ENCODE measurements at regions not wholly inside any gene's neighbourhood (a gene's known extent, or its start where the extent isn't known, plus 50 kb on each side); places are given as distances from the start of the nearest gene placed in this dataset.

- DNase-seq (ENCODE audit: low read depth, low spot score), result no peak
- Histone ChIP-seq H3K9me3 (ENCODE audit: control insufficient read depth in 1 of 2, insufficient read depth in 1 of 2, low read depth in 1 of 2, low read length in 2 of 2) (peaks cover 4 to 22% of the 10 kb centered on the region in 2 experiments; a peak in 3 of 4 replicates), H3K9me2 (ENCODE audit: insufficient read depth) (no peaks in the 10 kb centered on the region), H3K4me2 (ENCODE audit: low read length) (no peak overlapping the region), H3K4me1 (ENCODE audit: control insufficient read depth in 1 of 2, insufficient read depth in 2 of 2, low read length in 2 of 2) (no peaks in the 10 kb centered on the region), H2AFZ (ENCODE audit: low read depth, low read length, poor library complexity, severe bottlenecking) (no peak overlapping the region), H3K27ac (ENCODE audit: low read depth, low read length) (no peak overlapping the region), H3K36me3 (ENCODE audit: control insufficient read depth in 1 of 2, insufficient read depth in 2 of 2, low read length in 2 of 2) (no peaks in the 10 kb centered on the region), H3K4me3 (replicated peaks in 1 of 2; ENCODE audit: low read depth in 1 of 2, low read length in 2 of 2) (no peak overlapping the region), H3K27me3 (ENCODE audit: insufficient read depth, low read length) (no peaks in the 10 kb centered on the region), H3K9ac (ENCODE audit: low read length) (no peak overlapping the region), H3K79me2 (ENCODE audit: insufficient read depth, low read length) (no peaks in the 10 kb centered on the region), H4K20me1 (ENCODE audit: insufficient read depth) (no peaks in the 10 kb centered on the region)
- intact Hi-C loops (cut with micrococcal nuclease), result no loop called here
- BruUV-seq (replicated peaks), result no TSS peak
- ATAC-seq, result no peak
- TF ChIP-seq, protein P1, sequence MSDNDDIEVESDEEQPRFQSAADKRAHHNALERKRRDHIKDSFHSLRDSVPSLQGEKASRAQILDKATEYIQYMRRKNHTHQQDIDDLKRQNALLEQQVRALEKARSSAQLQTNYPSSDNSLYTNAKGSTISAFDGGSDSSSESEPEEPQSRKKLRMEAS (IDR thresholded peaks at IDR 0.05), result no peak
- TF ChIP-seq TCF7L2 (IDR thresholded peaks at IDR 0.05; ENCODE audit: borderline replicate concordance, extremely low read depth, insufficient read depth, insufficient read length), result no peak
- no peak for TF ChIP-seq ELF1 (IDR thresholded peaks at IDR 0.05; ENCODE audit: borderline replicate concordance, low read depth)
- TF ChIP-seq EGR1 (IDR thresholded peaks at IDR 0.05; ENCODE audit: low read depth), result no peak
- TF ChIP-seq CTCF (IDR thresholded peaks at IDR 0.05 in 2 of 3, conservative IDR thresholded peaks at IDR 0.05 in 1 of 3; ENCODE audit: borderline replicate concordance in 1 of 3, insufficient read depth in 1 of 3, low read depth in 2 of 3, low read length in 2 of 3), result no peak
- TF ChIP-seq POLR2A (IDR thresholded peaks at IDR 0.05; ENCODE audit: borderline replicate concordance, extremely low read depth, insufficient read depth, insufficient read length), result no peak
- TF ChIP-seq EZH2phosphoT487 (IDR thresholded peaks at IDR 0.05; ENCODE audit: borderline replicate concordance), result no peak
- no peak for TF ChIP-seq JUND (IDR thresholded peaks at IDR 0.05)
- TF ChIP-seq YY1 (IDR thresholded peaks at IDR 0.05; ENCODE audit: extremely low read depth, insufficient replicate concordance, low read depth, low read length), result no peak
- no peak for TF ChIP-seq EZH2 (IDR thresholded peaks at IDR 0.05)
- no peak for TF ChIP-seq ATF3 (IDR thresholded peaks at IDR 0.05)
- no peak for TF ChIP-seq SP1 (IDR thresholded peaks at IDR 0.05; ENCODE audit: low read depth)
- TF ChIP-seq ZFX (IDR thresholded peaks at IDR 0.05), result no peak
- no peak for TF ChIP-seq FOSL1 (IDR thresholded peaks at IDR 0.05; ENCODE audit: low read depth)
- TF ChIP-seq ZBTB33 (IDR thresholded peaks at IDR 0.05; ENCODE audit: extremely low read depth, insufficient replicate concordance, low read length), result no peak
- no peak for TF ChIP-seq SIN3A (IDR thresholded peaks at IDR 0.05; ENCODE audit: low read depth)
- TF ChIP-seq, protein P2, sequence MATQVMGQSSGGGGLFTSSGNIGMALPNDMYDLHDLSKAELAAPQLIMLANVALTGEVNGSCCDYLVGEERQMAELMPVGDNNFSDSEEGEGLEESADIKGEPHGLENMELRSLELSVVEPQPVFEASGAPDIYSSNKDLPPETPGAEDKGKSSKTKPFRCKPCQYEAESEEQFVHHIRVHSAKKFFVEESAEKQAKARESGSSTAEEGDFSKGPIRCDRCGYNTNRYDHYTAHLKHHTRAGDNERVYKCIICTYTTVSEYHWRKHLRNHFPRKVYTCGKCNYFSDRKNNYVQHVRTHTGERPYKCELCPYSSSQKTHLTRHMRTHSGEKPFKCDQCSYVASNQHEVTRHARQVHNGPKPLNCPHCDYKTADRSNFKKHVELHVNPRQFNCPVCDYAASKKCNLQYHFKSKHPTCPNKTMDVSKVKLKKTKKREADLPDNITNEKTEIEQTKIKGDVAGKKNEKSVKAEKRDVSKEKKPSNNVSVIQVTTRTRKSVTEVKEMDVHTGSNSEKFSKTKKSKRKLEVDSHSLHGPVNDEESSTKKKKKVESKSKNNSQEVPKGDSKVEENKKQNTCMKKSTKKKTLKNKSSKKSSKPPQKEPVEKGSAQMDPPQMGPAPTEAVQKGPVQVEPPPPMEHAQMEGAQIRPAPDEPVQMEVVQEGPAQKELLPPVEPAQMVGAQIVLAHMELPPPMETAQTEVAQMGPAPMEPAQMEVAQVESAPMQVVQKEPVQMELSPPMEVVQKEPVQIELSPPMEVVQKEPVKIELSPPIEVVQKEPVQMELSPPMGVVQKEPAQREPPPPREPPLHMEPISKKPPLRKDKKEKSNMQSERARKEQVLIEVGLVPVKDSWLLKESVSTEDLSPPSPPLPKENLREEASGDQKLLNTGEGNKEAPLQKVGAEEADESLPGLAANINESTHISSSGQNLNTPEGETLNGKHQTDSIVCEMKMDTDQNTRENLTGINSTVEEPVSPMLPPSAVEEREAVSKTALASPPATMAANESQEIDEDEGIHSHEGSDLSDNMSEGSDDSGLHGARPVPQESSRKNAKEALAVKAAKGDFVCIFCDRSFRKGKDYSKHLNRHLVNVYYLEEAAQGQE (IDR thresholded peaks at IDR 0.05; ENCODE audit: low read depth), result no peak
- no peak for TF ChIP-seq CEBPB (IDR thresholded peaks at IDR 0.05; ENCODE audit: low read depth)
- RAD21 ChIA-PET (ENCODE audit: low non-redundant PET in 1 of 2, low total read pairs in 2 of 2, uncharacterized antibody in 2 of 2, unreplicated experiment in 2 of 2), result no interaction called here
- CTCF ChIA-PET, result no interaction called here
- POLR2A ChIA-PET, result no interaction called here
These were observed 90.1 kb upstream of the L3MBTL4 start for GRCh38 chr18:6504605-6505497.
